ENCODE measurements at regions not wholly inside any gene's neighbourhood (a gene's known extent, or its start where the extent isn't known, plus 50 kb on each side); places are given as distances from the start of the nearest gene placed in this dataset.

GRCh38 chrX:117633277-117633676 is 483.3 kb downstream of the KLHL13 start:
- H3K79me1 ChIP-seq (ENCODE audit: insufficient read depth, low read depth, low read length, poor library complexity, severe bottlenecking) = no peaks in the 10 kb centered on the region
- no peak overlapping the region for H2AFZ ChIP-seq (ENCODE audit: low read length)
- H3K4me2 ChIP-seq (ENCODE audit: insufficient read depth, insufficient read length, low read length) = no peak overlapping the region
- no peak overlapping the region for H3T11ph ChIP-seq (ENCODE audit: low read length)
- peaks cover 27% of the 10 kb centered on the region for H3K9me3 ChIP-seq (ENCODE audit: control insufficient read depth, low read depth, low read length)
- no peak overlapping the region for H4K91ac ChIP-seq (ENCODE audit: insufficient read length, low read depth, low read length)
- H3K4me1 ChIP-seq (ENCODE audit: insufficient read depth, low read length) = no peaks in the 10 kb centered on the region
- WGBS (ENCODE audit: extremely low coverage, insufficient read length, low lambda C conversion rate) = no CpG with 5 or more reads among the region's 1 CpG
- H3K4me3 Mint-ChIP-seq = no peak overlapping the region
- H3K23me2 ChIP-seq (ENCODE audit: insufficient read length, low read depth, low read length, poor library complexity, severe bottlenecking) = no peaks in the 10 kb centered on the region
- no peaks in the 10 kb centered on the region for H3K27me3 ChIP-seq (ENCODE audit: insufficient read depth, low read length)
- no peak overlapping the region for H3K9ac ChIP-seq (ENCODE audit: extremely low read depth, insufficient read length, low read length)
- H3K18ac ChIP-seq (ENCODE audit: insufficient read length, low read depth, low read length) = no peak overlapping the region
- no peak overlapping the region for H3K23ac ChIP-seq (ENCODE audit: insufficient read length, low read depth, low read length)
- no peak overlapping the region for H3K56ac ChIP-seq (ENCODE audit: insufficient read length, low read depth, low read length)
- H2BK15ac ChIP-seq (ENCODE audit: low read depth, low read length) = no peak overlapping the region
- H3K27me3 Mint-ChIP-seq (ENCODE audit: low read depth) = no peaks in the 10 kb centered on the region
- no peak overlapping the region for H2BK20ac ChIP-seq (ENCODE audit: low read depth, low read length, poor library complexity, severe bottlenecking)
- no peak overlapping the region for H2BK12ac ChIP-seq (ENCODE audit: insufficient read length, low read depth, low read length)
- no peak overlapping the region for H2BK120ac ChIP-seq (ENCODE audit: low read depth, low read length, poor library complexity, severe bottlenecking)
- peaks cover 0 to 33% of the 10 kb centered on the region in 2 experiments; a peak in 2 of 5 replicates for H3K9me3 Mint-ChIP-seq
- H3K4ac ChIP-seq (ENCODE audit: low read depth, low read length) = no peak overlapping the region
- DNase-seq = no peak
- H2BK5ac ChIP-seq (ENCODE audit: insufficient read length, low read length) = no peak overlapping the region
- no peak for TF ChIP-seq CTCF (conservative IDR thresholded peaks at IDR 0.05)
- no peak overlapping the region for H4K5ac ChIP-seq (ENCODE audit: insufficient read length, low read depth, low read length)
- H3K4me1 Mint-ChIP-seq = no peaks in the 10 kb centered on the region
- H3K14ac ChIP-seq (ENCODE audit: insufficient read depth, low read length) = no peak overlapping the region
- H3K27ac ChIP-seq (ENCODE audit: insufficient read length, low read depth, low read length) = no peak overlapping the region
- H4K8ac ChIP-seq (replicated peaks; ENCODE audit: insufficient read length, low read depth, low read length) = no peak overlapping the region
- no peaks in the 10 kb centered on the region for H4K20me1 ChIP-seq (ENCODE audit: control insufficient read depth, insufficient read depth, insufficient read length)
- no peak overlapping the region for H3K27ac Mint-ChIP-seq
- no peaks in the 10 kb centered on the region for H3K79me2 ChIP-seq (ENCODE audit: insufficient read depth, low read length)
- H2AK5ac ChIP-seq (ENCODE audit: insufficient read length, low read length) = no peak overlapping the region
- peaks cover 0 to 3% (median 0%) of the 10 kb centered on the region in 3 experiments; a peak in 2 of 7 replicates for H3K36me3 Mint-ChIP-seq (ENCODE audit: insufficient read depth in 1 of 3, low read depth in 3 of 3)
